OCI-LY7 (cell line): ENCODE measurements at regions not wholly inside any gene's neighbourhood (a gene's known extent, or its start where the extent isn't known, plus 50 kb on each side); places are given as distances from the start of the nearest gene placed in this dataset.

ENCODE experiments used
- BruUV-seq: library from RNA; stranded (reverse); fragments of 400-500 nt; replicated peaks from 2 replicates; lab custom pipeline; 2021; lab: Mats Ljungman, UMichigan
- CTCF ChIA-PET: fragments of 300-600 bp; sonication (Branson Sonifier 250); formaldehyde crosslinking; loops from one replicate; lab custom pipeline; 2022; ENCODE audit warnings: antibody characterized with exemption; ENCODE audit not compliant: unreplicated experiment; lab: Charles Lee
- POLR2A ChIA-PET: fragments of 300-600 bp; sonication (Branson Sonifier 250); formaldehyde crosslinking; loops from one replicate; lab custom pipeline; 2022; ENCODE audit warnings: antibody characterized with exemption; lab: Charles Lee
- DNase-seq: peaks from one replicate; pipeline ENCODE4 v3.0.0-alpha.2; 2015; ENCODE audit warnings: low spot score
- H2AFZ ChIP-seq: fragments of 200-600 bp; sonication (generic), shearing (Covaris generic); 2 replicates; pipeline ENCODE4 v1.6.1; 2014; ENCODE audit warnings: mild to moderate bottlenecking, antibody characterized with exemption, low read length, moderate library complexity
- H3K27ac ChIP-seq: fragments of 200-600 bp; sonication (generic); 2 replicates; pipeline ENCODE4 v1.5.1; 2014; ENCODE audit warnings: mixed run types, low read depth, mild to moderate bottlenecking, moderate library complexity, low read length, inconsistent platforms; ENCODE audit not compliant: poor library complexity, severe bottlenecking
- H3K36me3 ChIP-seq: fragments of 200-600 bp; sonication (generic); 2 replicates; pipeline ENCODE4 v1.6.1; 2014; ENCODE audit warnings: mild to moderate bottlenecking, antibody characterized with exemption, low read length, moderate library complexity, mixed read lengths; ENCODE audit not compliant: insufficient read depth
- H3K4me1 ChIP-seq: fragments of 200-600 bp; sonication (generic); 2 replicates; pipeline ENCODE4 v1.5.1; 2014; ENCODE audit warnings: mild to moderate bottlenecking, low read length; ENCODE audit not compliant: insufficient read depth, poor library complexity, severe bottlenecking
- H3K4me2 ChIP-seq: fragments of 200-600 bp; sonication (generic); 2 replicates; pipeline ENCODE4 v1.6.1; 2014; ENCODE audit warnings: mild to moderate bottlenecking, low read length
- H3K4me3 ChIP-seq: fragments of 200-600 bp; sonication (generic); 2 replicates; pipeline ENCODE4 v1.5.1; 2014; ENCODE audit warnings: mild to moderate bottlenecking, low read depth, low read length; ENCODE audit not compliant: poor library complexity, severe bottlenecking
- H3K79me2 ChIP-seq: fragments of 200-600 bp; sonication (generic); 2 replicates; pipeline ENCODE4 v1.6.1; 2016; ENCODE audit warnings: low read depth, mild to moderate bottlenecking, low read length, moderate library complexity, mixed read lengths; ENCODE audit not compliant: insufficient read depth
- H3K9me2 ChIP-seq: fragments of 200-600 bp; sonication (generic); 2 replicates; pipeline ENCODE4 v1.6.1; 2016; ENCODE audit warnings: mild to moderate bottlenecking, low read length, mixed read lengths; ENCODE audit not compliant: insufficient read depth
- H3K9me3 ChIP-seq: fragments of 200-600 bp; sonication (generic); 2 replicates; pipeline ENCODE4 v1.6.1; 2014; ENCODE audit warnings: mild to moderate bottlenecking, mixed run types, low read length, mixed read lengths
- H4K20me1 ChIP-seq: fragments of 200-600 bp; sonication (generic); 2 replicates; pipeline ENCODE4 v1.6.1; 2014; ENCODE audit warnings: mild to moderate bottlenecking, antibody characterized with exemption, low read length, moderate library complexity, mixed read lengths; ENCODE audit not compliant: insufficient read depth
- CTCF ChIP-seq: fragments of 200-600 bp; sonication (generic); conservative IDR thresholded peaks from 2 replicates; pipeline ENCODE4 v1.5.1; 2014; ENCODE audit warnings: mild to moderate bottlenecking, antibody characterized with exemption, low read length, moderate library complexity, mixed read lengths
- EZH2phosphoT487 ChIP-seq: fragments of 200-600 bp; sonication (generic); IDR thresholded peaks from 2 replicates; pipeline ENCODE4 v1.6.1; 2018; ENCODE audit warnings: low read depth, borderline replicate concordance, mild to moderate bottlenecking, mixed run types, antibody characterized with exemption, low read length, moderate library complexity, mixed read lengths
- intact Hi-C: fragments of 100-400 bp; cut with micrococcal nuclease; formaldehyde crosslinking; loops from one replicate; pipeline ENCODE4 v1.10.0; 2022; ENCODE audit not compliant: unreplicated experiment

GRCh38 chr11:29786092-29786491, 230.7 kb downstream of the KCNA4 start:
- ChIA-PET CTCF (no interaction called here), POLR2A (no interaction called here)
- Histone ChIP-seq H2AFZ (no peak overlapping the region), H3K9me2 (no peaks in the 10 kb centered on the region), H3K79me2 (no peaks in the 10 kb centered on the region), H4K20me1 (no peaks in the 10 kb centered on the region), H3K27ac (no peak overlapping the region), H3K36me3 (no peaks in the 10 kb centered on the region), H3K4me1 (no peaks in the 10 kb centered on the region), H3K9me3 (no peaks in the 10 kb centered on the region), H3K4me2 (no peak overlapping the region), H3K4me3 (no peak overlapping the region)
- BruUV-seq: no TSS peak
- TF ChIP-seq EZH2phosphoT487 (no peak), CTCF (no peak)
- intact Hi-C loops: no loop called here
- no peak for DNase-seq

DNA sequence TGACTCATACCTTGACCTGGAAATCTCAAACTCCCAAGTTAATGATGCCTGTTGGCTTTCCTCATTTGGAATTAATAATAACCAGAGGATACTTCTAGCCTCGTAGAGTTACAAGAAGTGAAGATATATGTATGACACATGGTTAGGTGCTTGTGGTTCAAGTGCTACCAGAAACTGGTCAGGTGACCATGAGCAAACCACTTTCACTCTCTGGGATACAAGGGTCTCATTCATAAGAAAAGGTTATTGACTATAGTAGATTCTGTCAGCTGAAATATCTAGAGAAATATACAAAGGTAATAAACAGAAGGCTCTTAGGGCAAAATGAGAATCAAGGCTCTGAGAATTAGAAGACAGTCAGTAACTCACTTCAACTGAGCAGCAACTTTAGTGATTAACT, 233.3 kb downstream of the KCNA4 start:
- BruUV-seq: no TSS peak
- TF ChIP-seq CTCF: no peak
- no peak for TF ChIP-seq EZH2phosphoT487
- DNase-seq: no peak
- H3K4me1 ChIP-seq: no peaks in the 10 kb centered on the region
- H3K27ac ChIP-seq: no peak overlapping the region
- no peaks in the 10 kb centered on the region for H3K9me2 ChIP-seq
- H3K36me3 ChIP-seq: no peaks in the 10 kb centered on the region
- intact Hi-C loops: no loop called here
- no peak overlapping the region for H3K4me3 ChIP-seq
- H2AFZ ChIP-seq: no peak overlapping the region
- POLR2A ChIA-PET: interaction anchor here (1.7 kb wide), 1 partner anchor 50 kb away, joined by 3 read pairs; no protein-coding TSS in a partner anchor
- no peaks in the 10 kb centered on the region for H4K20me1 ChIP-seq
- H3K79me2 ChIP-seq: no peaks in the 10 kb centered on the region
- H3K9me3 ChIP-seq: no peaks in the 10 kb centered on the region
- CTCF ChIA-PET: no interaction called here
- H3K4me2 ChIP-seq: no peak overlapping the region

DNA sequence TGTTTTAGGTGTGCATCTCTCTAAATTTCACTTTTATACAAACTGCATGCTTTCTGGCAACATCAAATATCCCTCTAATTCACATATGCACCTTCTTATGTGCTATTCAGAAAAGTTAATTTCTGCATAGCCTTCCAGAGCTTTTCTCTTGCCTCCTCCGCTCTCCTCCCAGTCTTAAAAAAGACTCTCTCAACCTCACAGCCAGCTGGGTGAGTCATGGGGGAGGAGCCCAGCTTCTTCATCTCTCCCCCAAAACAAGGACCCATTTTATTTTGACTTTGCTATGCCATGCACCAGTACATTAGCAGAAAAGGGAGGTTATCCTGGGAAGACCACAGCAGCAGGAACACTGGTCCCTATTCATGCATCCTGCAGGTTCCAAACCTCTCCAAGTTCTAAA, 234.4 kb downstream of the KCNA4 start:
- ChIA-PET CTCF (no interaction called here), POLR2A (interaction anchor here (0.6 to 1.3 kb wide), 2 partner anchors 90 to 97 kb away, joined by 3 to 4 read pairs; no protein-coding TSS in a partner anchor)
- Histone ChIP-seq H3K27ac (no peak overlapping the region), H3K36me3 (no peaks in the 10 kb centered on the region), H2AFZ (no peak overlapping the region), H3K79me2 (no peaks in the 10 kb centered on the region), H3K9me2 (no peaks in the 10 kb centered on the region), H3K9me3 (no peaks in the 10 kb centered on the region), H3K4me3 (no peak overlapping the region), H4K20me1 (no peaks in the 10 kb centered on the region), H3K4me1 (no peaks in the 10 kb centered on the region), H3K4me2 (no peak overlapping the region)
- BruUV-seq: no TSS peak
- DNase-seq: no peak
- intact Hi-C loops: no loop called here
- no peak for TF ChIP-seq EZH2phosphoT487
- no peak for TF ChIP-seq CTCF
